ENCODE measurements at regions not wholly inside any gene's neighbourhood (a gene's known extent, or its start where the extent isn't known, plus 50 kb on each side); places are given as distances from the start of the nearest gene placed in this dataset.

GRCh38 chr13:81207636-81208035 is 866.7 kb upstream of the SPRY2 start:
- DNase-seq (ENCODE audit: low spot score): no peak
- Mint-ChIP-seq H3K27me3 (ENCODE audit: insufficient read depth, low read depth, poor library complexity) (no peaks in the 10 kb centered on the region), H3K27ac (no peak overlapping the region), H3K4me3 (no peak overlapping the region), H3K36me3 (ENCODE audit: low read depth) (no peaks in the 10 kb centered on the region), H3K9me3 (no peaks in the 10 kb centered on the region; the same call in 2 of the 3 replicates), H3K4me1 (no peaks in the 10 kb centered on the region)
- Histone ChIP-seq H3K4me1 (ENCODE audit: insufficient read depth) (no peaks in the 10 kb centered on the region), H4K20me1 (replicated peaks; ENCODE audit: insufficient read depth) (no peaks in the 10 kb centered on the region), H3K36me3 (ENCODE audit: insufficient read depth) (no peaks in the 10 kb centered on the region), H3K79me2 (replicated peaks; ENCODE audit: insufficient read depth) (no peaks in the 10 kb centered on the region), H3K27me3 (ENCODE audit: insufficient read depth) (no peaks in the 10 kb centered on the region), H3F3A (replicated peaks; ENCODE audit: low read depth) (no peaks in the 10 kb centered on the region), H2AFZ (no peak overlapping the region), H3K4me3 (no peak overlapping the region), H3K9me2 (ENCODE audit: insufficient read depth) (no peaks in the 10 kb centered on the region), H3K27ac (ENCODE audit: low read depth) (no peak overlapping the region), H3K4me2 (no peak overlapping the region)
- TF ChIP-seq ZNF114 (CRISPR knock-in tag; IDR thresholded peaks at IDR 0.05) (no peak), STAT1 (IDR thresholded peaks at IDR 0.05; ENCODE audit: unreplicated experiment) (no peak), ZNF462 (CRISPR knock-in tag; IDR thresholded peaks at IDR 0.05) (no peak), POLR2AphosphoS5 (IDR thresholded peaks at IDR 0.05; ENCODE audit: low read depth) (no peak), EZH2phosphoT487 (IDR thresholded peaks at IDR 0.05; ENCODE audit: unreplicated experiment) (no peak)
- no peak for ATAC-seq

DNA sequence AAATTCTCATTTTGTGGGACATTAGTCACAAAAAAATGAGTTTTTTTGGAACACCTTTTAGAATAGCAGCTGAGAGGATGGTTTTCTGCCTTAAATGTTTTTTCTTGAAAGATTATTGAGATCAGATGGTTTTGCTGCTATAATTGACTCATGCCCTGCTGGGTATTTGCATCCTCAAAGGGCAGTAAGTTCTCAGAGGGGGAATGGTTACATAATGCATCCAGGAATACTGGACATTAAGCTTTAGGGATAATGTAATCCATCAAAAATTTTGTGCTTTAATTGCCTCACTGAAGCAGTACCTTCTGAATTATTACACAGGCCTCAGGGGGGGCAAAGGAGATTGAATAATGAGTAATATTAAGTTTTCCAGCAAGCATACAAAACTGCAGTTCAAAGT is 866.3 kb upstream of the SPRY2 start:
- Histone ChIP-seq H3K4me1 (ENCODE audit: insufficient read depth) (no peaks in the 10 kb centered on the region), H3K9me2 (ENCODE audit: insufficient read depth) (no peaks in the 10 kb centered on the region), H2AFZ (no peak overlapping the region), H3K4me3 (no peak overlapping the region), H3F3A (replicated peaks; ENCODE audit: low read depth) (no peaks in the 10 kb centered on the region), H3K36me3 (ENCODE audit: insufficient read depth) (no peaks in the 10 kb centered on the region), H4K20me1 (replicated peaks; ENCODE audit: insufficient read depth) (no peaks in the 10 kb centered on the region), H3K79me2 (replicated peaks; ENCODE audit: insufficient read depth) (no peaks in the 10 kb centered on the region), H3K4me2 (no peak overlapping the region), H3K27ac (ENCODE audit: low read depth) (no peak overlapping the region), H3K27me3 (ENCODE audit: insufficient read depth) (no peaks in the 10 kb centered on the region)
- Mint-ChIP-seq H3K36me3 (ENCODE audit: low read depth) (no peaks in the 10 kb centered on the region), H3K4me1 (no peaks in the 10 kb centered on the region), H3K9me3 (no peaks in the 10 kb centered on the region; the same call in 2 of the 3 replicates), H3K27me3 (ENCODE audit: insufficient read depth, low read depth, poor library complexity) (no peaks in the 10 kb centered on the region), H3K4me3 (no peak overlapping the region), H3K27ac (no peak overlapping the region)
- DNase-seq (ENCODE audit: low spot score) (no peak), ATAC-seq (no peak)
- TF ChIP-seq NANOG (IDR thresholded peaks at IDR 0.05; ENCODE audit: borderline replicate concordance) (no peak), ETS1 (IDR thresholded peaks at IDR 0.05) (no peak)
